A549 (cell line): ENCODE measurements at regions not wholly inside any gene's neighbourhood (a gene's known extent, or its start where the extent isn't known, plus 50 kb on each side); places are given as distances from the start of the nearest gene placed in this dataset.

Experiments
- BHLHE40 ChIP-seq: IDR thresholded peaks from 2 replicates; pipeline ENCODE4 v1.6.1; 2012; ENCODE audit warnings: low read depth, low read length, inconsistent platforms
- CHD2 ChIP-seq: fragments of 150-350 bp; IDR thresholded peaks from 2 replicates; pipeline ENCODE4 v1.6.1; 2014; ENCODE audit warnings: low read length; ENCODE audit not compliant: partially characterized antibody
- HOXA7 ChIP-seq: fragments of 250-450 bp; sonication (Bioruptor Pico); IDR thresholded peaks from 2 replicates; pipeline ENCODE4 v1.5.0; 2020; ENCODE audit warnings: mild to moderate bottlenecking, moderate library complexity
- JUN ChIP-seq, 2 experiments: fragments of >200 bp; sonication (Bioruptor Twin); formaldehyde crosslinking; IDR thresholded peaks; 2 replicates in 1 of 2; 3 replicates in 1 of 2; pipeline ENCODE4 v1.6.1; 2016 to 2017
- KDM5A ChIP-seq: fragments of 200-600 bp; sonication (generic); IDR thresholded peaks from 2 replicates; pipeline ENCODE4 v1.6.1; 2016; ENCODE audit warnings: antibody characterized with exemption, mild to moderate bottlenecking
- RAD21 ChIP-seq, 2 experiments: fragments of >200 bp in 1 of 2; sonication (Bioruptor Twin) in 1 of 2; formaldehyde crosslinking in 1 of 2; IDR thresholded peaks in 1 of 2; conservative IDR thresholded peaks in 1 of 2; 2 replicates in 1 of 2; 3 replicates in 1 of 2; pipeline ENCODE4 v1.6.1; 2012 to 2018; ENCODE audit warnings: inconsistent platforms in 1 of 2
- RFX5 ChIP-seq: fragments of 450-650 bp; IDR thresholded peaks from 2 replicates; pipeline ENCODE4 v1.7.1; 2014; ENCODE audit warnings: antibody characterized with exemption, mild to moderate bottlenecking, moderate library complexity
- TF ChIP-seq, protein P1 (sequence below): fragments of >200 bp; sonication (Bioruptor Twin); formaldehyde crosslinking; IDR thresholded peaks from 3 replicates; pipeline ENCODE4 v1.5.1; 2016
- TF ChIP-seq, protein P2 (sequence below): fragments of 200-600 bp; sonication (generic); IDR thresholded peaks from 2 replicates; pipeline ENCODE4 v1.6.1; 2016; ENCODE audit warnings: antibody characterized with exemption, mild to moderate bottlenecking, moderate library complexity
- TF ChIP-seq, protein P3 (sequence below): fragments of >200 bp; sonication (Bioruptor Twin); formaldehyde crosslinking; IDR thresholded peaks from 3 replicates; pipeline ENCODE4 v1.6.1; 2016
- TF ChIP-seq, protein P4 (sequence below): fragments of 450-650 bp; IDR thresholded peaks from 2 replicates; pipeline ENCODE4 v1.6.1; 2014; ENCODE audit warnings: antibody characterized with exemption
- TF ChIP-seq, protein P5 (sequence below): IDR thresholded peaks from 2 replicates; pipeline ENCODE4 v1.6.1; 2012

DNA sequence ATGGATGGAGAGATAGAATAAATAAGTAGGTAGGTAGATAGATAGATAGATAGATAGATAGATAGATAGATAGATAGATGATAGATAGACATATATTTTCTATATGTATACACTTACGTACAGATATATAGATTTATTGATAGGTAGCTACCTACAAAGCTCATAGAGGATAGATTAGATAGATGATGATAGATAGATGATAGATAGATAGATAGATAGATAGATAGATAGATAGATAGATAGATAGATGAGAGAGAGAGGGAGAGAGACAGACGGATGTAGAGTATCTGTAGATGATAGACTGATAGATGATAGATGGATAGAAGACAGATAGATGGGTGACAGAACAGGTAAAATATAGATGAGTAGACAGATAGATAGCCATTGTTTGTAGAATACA is 191.3 kb upstream of the PFKP start:
- TF ChIP-seq, protein P1, sequence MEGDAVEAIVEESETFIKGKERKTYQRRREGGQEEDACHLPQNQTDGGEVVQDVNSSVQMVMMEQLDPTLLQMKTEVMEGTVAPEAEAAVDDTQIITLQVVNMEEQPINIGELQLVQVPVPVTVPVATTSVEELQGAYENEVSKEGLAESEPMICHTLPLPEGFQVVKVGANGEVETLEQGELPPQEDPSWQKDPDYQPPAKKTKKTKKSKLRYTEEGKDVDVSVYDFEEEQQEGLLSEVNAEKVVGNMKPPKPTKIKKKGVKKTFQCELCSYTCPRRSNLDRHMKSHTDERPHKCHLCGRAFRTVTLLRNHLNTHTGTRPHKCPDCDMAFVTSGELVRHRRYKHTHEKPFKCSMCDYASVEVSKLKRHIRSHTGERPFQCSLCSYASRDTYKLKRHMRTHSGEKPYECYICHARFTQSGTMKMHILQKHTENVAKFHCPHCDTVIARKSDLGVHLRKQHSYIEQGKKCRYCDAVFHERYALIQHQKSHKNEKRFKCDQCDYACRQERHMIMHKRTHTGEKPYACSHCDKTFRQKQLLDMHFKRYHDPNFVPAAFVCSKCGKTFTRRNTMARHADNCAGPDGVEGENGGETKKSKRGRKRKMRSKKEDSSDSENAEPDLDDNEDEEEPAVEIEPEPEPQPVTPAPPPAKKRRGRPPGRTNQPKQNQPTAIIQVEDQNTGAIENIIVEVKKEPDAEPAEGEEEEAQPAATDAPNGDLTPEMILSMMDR: no peak
- TF ChIP-seq, protein P2, sequence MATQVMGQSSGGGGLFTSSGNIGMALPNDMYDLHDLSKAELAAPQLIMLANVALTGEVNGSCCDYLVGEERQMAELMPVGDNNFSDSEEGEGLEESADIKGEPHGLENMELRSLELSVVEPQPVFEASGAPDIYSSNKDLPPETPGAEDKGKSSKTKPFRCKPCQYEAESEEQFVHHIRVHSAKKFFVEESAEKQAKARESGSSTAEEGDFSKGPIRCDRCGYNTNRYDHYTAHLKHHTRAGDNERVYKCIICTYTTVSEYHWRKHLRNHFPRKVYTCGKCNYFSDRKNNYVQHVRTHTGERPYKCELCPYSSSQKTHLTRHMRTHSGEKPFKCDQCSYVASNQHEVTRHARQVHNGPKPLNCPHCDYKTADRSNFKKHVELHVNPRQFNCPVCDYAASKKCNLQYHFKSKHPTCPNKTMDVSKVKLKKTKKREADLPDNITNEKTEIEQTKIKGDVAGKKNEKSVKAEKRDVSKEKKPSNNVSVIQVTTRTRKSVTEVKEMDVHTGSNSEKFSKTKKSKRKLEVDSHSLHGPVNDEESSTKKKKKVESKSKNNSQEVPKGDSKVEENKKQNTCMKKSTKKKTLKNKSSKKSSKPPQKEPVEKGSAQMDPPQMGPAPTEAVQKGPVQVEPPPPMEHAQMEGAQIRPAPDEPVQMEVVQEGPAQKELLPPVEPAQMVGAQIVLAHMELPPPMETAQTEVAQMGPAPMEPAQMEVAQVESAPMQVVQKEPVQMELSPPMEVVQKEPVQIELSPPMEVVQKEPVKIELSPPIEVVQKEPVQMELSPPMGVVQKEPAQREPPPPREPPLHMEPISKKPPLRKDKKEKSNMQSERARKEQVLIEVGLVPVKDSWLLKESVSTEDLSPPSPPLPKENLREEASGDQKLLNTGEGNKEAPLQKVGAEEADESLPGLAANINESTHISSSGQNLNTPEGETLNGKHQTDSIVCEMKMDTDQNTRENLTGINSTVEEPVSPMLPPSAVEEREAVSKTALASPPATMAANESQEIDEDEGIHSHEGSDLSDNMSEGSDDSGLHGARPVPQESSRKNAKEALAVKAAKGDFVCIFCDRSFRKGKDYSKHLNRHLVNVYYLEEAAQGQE: no peak
- TF ChIP-seq RFX5 (no peak), RAD21 (conservative IDR thresholded peaks at IDR 0.05 in 1 of 2, IDR thresholded peaks at IDR 0.05 in 1 of 2) (no peak), HOXA7 (CRISPR knock-in tag) (no peak), CHD2 (no peak), BHLHE40 (no peak), JUN (IDR thresholded peaks at IDR 0.05) (no peak), KDM5A (no peak)
- TF ChIP-seq, protein P3, sequence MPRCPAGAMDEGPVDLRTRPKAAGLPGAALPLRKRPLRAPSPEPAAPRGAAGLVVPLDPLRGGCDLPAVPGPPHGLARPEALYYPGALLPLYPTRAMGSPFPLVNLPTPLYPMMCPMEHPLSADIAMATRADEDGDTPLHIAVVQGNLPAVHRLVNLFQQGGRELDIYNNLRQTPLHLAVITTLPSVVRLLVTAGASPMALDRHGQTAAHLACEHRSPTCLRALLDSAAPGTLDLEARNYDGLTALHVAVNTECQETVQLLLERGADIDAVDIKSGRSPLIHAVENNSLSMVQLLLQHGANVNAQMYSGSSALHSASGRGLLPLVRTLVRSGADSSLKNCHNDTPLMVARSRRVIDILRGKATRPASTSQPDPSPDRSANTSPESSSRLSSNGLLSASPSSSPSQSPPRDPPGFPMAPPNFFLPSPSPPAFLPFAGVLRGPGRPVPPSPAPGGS: no peak
- TF ChIP-seq, protein P4, sequence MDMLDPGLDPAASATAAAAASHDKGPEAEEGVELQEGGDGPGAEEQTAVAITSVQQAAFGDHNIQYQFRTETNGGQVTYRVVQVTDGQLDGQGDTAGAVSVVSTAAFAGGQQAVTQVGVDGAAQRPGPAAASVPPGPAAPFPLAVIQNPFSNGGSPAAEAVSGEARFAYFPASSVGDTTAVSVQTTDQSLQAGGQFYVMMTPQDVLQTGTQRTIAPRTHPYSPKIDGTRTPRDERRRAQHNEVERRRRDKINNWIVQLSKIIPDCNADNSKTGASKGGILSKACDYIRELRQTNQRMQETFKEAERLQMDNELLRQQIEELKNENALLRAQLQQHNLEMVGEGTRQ: no peak
- TF ChIP-seq, protein P5, sequence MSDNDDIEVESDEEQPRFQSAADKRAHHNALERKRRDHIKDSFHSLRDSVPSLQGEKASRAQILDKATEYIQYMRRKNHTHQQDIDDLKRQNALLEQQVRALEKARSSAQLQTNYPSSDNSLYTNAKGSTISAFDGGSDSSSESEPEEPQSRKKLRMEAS: no peak
